Midbrain (tissue), 1 donor: ENCODE measurements at regions not wholly inside any gene's neighbourhood (a gene's known extent, or its start where the extent isn't known, plus 50 kb on each side); places are given as distances from the start of the nearest gene placed in this dataset.
"Not testable (repeated sequence)": the region's sequence is repeated elsewhere in the genome, so short reads cannot be mapped to it uniquely, and the experiment has no call there.

Experiments
- DNase-seq: peaks from one replicate; lab custom pipeline; 2025; lab: John Stamatoyannopoulos, UW

- DNase-seq: no peak
Measured at GRCh38 chr3:197430934-197431333, 124.8 kb downstream of the BDH1 start.

DNA sequence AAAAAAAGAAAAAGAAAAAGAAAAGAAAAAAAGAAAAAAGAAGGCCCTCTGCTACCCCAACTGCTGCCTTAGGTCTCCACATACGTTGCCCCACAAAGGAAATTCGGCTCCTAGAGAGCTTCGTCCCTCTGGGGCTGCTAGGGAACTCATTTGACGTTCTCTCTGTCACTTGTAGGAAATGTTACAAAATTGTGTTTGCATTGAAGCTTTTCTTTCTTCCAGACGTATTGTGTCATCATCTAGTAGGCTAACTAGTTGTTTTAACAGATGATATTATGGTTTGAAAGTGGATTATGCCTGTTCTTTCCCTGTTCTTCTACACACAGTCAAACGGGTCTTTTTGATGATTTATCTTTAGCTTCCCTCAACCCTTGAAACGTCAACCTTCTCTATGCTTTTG lies 125.3 kb downstream of the BDH1 start:
- DNase-seq: no peak

DNA sequence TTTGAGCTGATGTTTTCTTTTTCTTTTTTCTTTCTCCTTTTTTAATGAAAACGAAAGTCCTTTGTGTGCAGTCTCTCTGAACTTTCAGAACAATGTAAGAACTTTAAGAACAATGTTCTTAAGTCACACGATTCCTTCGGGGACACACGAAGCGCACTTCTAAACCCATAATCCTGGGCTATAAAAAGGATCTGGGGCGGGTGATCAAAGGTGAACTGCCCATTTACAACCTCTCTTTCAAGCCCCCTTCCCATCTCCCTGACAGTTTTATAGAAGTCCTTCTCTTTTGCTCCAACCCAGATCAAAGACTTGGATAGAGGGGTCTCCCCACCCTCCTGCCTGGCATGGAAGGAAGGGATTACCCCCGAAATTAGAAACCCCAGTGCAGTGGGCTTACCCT lies 126.8 kb downstream of the BDH1 start:
- DNase-seq: no peak

- DNase-seq: no peak
Measured at GRCh38 chr3:197428117-197428801, 127.5 kb downstream of the BDH1 start.

DNA sequence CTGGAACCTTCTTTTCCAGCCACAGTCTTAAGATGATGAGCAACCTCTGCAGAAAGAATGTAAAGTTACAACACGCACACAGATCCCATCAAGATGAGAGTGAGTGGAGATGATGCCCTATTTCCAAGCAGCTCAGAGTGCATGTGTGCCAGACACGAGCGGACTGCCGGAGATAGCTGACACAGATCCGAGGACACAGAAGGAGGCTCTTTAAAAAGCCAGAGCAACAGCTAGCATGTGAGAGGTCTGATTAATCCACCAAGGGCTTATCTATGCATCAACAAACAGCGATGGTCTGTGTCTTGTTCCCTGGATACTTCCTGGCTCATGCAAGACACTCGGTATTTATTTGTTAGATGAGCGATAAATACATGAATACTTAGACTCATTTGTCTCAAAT lies 128.6 kb upstream of the DLG1 start:
- no peak for DNase-seq

- DNase-seq: no peak
Measured at GRCh38 chr3:197426121-197426566, 127.7 kb upstream of the DLG1 start.

- no peak for DNase-seq
Measured at GRCh38 chr3:197425485-197426120, 127.2 kb upstream of the DLG1 start.

- DNase-seq: no peak
Measured at GRCh38 chr3:197424674-197425484, 126.5 kb upstream of the DLG1 start.

DNA sequence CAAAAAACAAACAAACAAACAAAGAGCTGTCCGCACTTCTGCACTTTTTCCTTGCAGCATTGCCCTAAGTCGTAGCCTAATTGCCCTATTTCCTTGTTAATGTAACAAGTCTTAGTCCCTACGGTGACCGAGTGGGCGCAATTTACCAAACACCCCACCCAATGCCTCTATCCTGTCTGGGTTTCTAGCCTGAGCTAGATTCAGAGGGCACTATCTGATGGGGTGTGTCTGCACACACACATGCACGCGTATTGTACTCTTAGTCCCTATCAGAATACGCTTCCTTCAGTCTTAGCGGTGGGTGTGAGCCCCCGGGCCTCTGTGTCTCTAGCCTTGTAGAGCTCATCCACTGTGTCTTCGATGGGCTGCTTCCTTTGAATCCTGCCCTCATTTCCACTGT lies 125.9 kb upstream of the DLG1 start:
- DNase-seq: no peak

- no peak for DNase-seq
Measured at GRCh38 chr3:197423376-197423775, 125.0 kb upstream of the DLG1 start.

DNA sequence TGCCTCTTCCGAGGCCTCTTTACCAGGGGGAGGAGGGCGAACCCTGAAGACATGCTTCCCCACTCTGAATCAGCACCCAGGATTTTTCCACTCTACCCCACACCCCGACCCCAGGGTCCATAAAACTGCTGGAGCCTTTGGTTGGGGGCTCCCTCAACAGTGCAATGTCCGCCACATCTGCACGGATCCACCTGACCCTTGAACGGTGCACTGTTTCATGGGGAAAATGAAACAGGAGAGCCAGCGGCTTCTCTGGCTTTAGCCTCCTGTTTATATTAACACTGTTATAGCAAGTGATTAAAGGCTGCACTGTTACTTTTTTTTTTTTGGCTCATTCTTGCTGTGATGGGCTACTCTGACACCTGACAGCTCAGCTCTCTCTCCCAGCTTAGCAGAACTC lies 124.1 kb upstream of the DLG1 start:
- DNase-seq: no peak

DNA sequence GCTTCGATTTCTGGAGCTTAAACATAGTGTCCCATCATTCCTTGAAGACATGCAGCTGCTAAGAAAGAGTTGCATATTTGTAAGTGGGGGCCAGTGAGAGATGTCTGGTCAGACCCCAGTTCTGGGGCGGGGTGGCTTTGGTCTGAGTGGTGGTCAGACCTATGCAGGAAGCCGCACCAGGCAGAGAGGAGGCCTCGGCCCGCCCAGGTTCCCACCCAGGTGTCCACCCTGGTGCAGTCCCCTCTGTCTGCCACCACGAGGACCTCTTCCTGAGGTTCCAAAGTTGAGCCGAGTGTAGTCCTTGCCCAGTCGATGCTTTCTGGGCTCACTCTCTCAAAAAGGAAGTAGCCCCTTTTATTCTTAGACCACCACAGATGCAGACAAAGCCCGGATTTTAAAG lies 122.6 kb upstream of the DLG1 start:
- no peak for DNase-seq

- DNase-seq: no peak
Measured at GRCh38 chr3:197420566-197420965, 122.2 kb upstream of the DLG1 start.

GRCh38 chr3:197420115-197420514 lies 121.7 kb upstream of the DLG1 start:
- no peak for DNase-seq

GRCh38 chr3:197419696-197420095 lies 121.3 kb upstream of the DLG1 start:
- no peak for DNase-seq

- no peak for DNase-seq
Measured at GRCh38 chr3:197417911-197418618, 119.7 kb upstream of the DLG1 start.

DNA sequence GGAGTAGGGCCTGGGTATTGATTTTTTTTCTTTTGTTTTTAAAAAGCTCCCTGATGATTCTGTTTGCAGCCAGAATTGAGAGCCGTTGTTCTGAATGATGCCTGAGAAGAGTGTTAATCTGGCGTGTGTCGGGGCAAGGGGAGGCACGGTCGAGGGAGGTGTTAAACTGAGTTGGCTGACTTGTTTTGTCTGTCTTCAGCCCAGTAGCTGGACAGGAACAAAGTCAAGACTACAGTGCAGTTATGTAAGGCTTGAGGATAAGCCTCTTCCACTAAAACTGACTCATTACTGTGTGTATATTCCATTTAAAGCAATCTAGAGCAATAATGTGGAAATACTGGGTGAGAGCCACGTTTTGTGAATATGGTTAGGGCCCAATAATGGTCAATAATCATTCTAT lies 119.0 kb upstream of the DLG1 start:
- DNase-seq: no peak

DNA sequence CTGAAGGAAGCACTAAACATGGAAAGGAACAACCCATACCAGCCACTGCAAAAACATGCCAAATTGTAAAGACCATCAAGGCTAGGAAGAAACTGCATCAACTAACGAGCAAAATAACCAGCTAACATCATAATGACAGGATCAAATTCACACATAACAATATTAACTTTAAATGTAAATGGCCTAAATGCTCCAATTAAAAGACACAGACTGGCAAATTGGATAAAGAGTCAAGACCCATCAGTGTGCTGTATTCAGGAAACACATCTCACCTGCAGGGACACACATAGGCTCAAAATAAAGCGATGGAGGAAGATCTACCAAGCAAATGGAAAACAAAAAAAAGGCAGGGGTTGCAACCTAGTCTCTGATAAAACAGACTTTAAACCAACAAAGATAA lies 113.5 kb upstream of the DLG1 start:
- not testable (repeated sequence) for DNase-seq

DNA sequence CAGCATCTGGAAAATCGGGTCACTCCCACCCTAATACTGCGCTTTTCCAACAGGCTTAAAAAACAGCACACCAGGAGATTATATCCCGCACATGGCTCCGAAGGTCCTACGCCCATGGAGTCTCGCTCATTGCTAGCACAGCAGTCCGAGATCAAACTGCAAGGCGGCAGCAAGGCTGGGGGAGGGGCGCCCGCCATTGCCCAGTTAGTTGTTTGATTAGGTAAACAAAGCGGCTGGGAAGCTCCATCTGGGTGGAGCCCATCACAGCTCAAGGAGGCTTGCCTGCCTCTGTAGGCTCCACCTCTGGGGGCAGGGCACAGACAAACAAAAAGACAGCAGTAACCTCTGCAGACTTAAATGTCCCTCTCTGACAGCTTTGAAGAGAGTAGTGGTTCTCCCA lies 111.8 kb upstream of the DLG1 start:
- DNase-seq: not testable (repeated sequence)

- no peak for DNase-seq
Measured at GRCh38 chr3:197408177-197408957, 110.0 kb upstream of the DLG1 start.

- DNase-seq: no peak
Measured at GRCh38 chr3:197407526-197407925, 109.1 kb upstream of the DLG1 start.

- no peak for DNase-seq
Measured at GRCh38 chr3:197407053-197407452, 108.6 kb upstream of the DLG1 start.
